HepG2 (cell line): ENCODE measurements at regions not wholly inside any gene's neighbourhood (a gene's known extent, or its start where the extent isn't known, plus 50 kb on each side); places are given as distances from the start of the nearest gene placed in this dataset.
A peak's percentile ranks its signal among the peaks of the same experiment; 100 is the strongest.

ENCODE experiments used
- ATAC-seq: fragments of 200-7000 bp; cut with Tn5 transposase; 3 replicates; pipeline ENCODE4 v1.9.1; 2020; ENCODE audit warnings: mild to moderate bottlenecking, moderate library complexity
- BruUV-seq: library from RNA; stranded (reverse); fragments of 400-500 nt; replicated peaks from 2 replicates; lab custom pipeline; 2021; lab: Mats Ljungman, UMichigan
- CTCF ChIA-PET: fragments of 300-600 bp; formaldehyde crosslinking; extraction: SDS; loops from one replicate; lab custom pipeline; 2021; ENCODE audit warnings: low total read pairs, inconsistent platforms, low intra/inter-chr PET ratio; lab: Yijun Ruan, JAX
- POLR2A ChIA-PET: fragments of 350-600 bp; sonication (Branson Sonifier 250); formaldehyde crosslinking; loops from one replicate; lab custom pipeline; 2020; ENCODE audit warnings: antibody characterized with exemption, inconsistent platforms; lab: Yijun Ruan, JAX
- DNase-seq: peaks from one replicate; pipeline ENCODE4 v3.0.0-alpha.2; 2015; ENCODE audit warnings: low spot score
- FAIRE-seq: peaks from 3 replicates; lab custom pipeline; 2011; peaks lifted over from hg19 to GRCh38; lab: Jason Lieb, UNC
- H2AFZ ChIP-seq: one replicate; pipeline ENCODE4 v1.6.1; 2011; ENCODE audit warnings: low read length, inconsistent platforms
- H3K27ac ChIP-seq: fragments of 300-600 bp; 3 replicates; pipeline ENCODE4 v1.8.0; 2011; ENCODE audit warnings: mixed run types, mild to moderate bottlenecking, mixed read lengths, low read length, inconsistent platforms; ENCODE audit not compliant: insufficient read depth; ENCODE audit errors: extremely low read length
- H3K27me3 ChIP-seq, 2 experiments: fragments of 200-600 bp in 1 of 2; 2 replicates in 1 of 2; 3 replicates in 1 of 2; pipeline versions ENCODE4 v1.6.0 to v1.8.0; 2011; ENCODE audit warnings: low read length in 2 of 2, mild to moderate bottlenecking in 2 of 2, moderate library complexity in 2 of 2, inconsistent platforms in 1 of 2; ENCODE audit not compliant: insufficient read depth in 2 of 2, control insufficient read depth in 1 of 2
- H3K36me3 ChIP-seq, 2 experiments: fragments of 200-600 bp in 1 of 2; replicated peaks in 1 of 2; 2 replicates in 1 of 2; 3 replicates in 1 of 2; pipeline versions ENCODE4 v1.5.1 to v1.8.0; 2011; ENCODE audit warnings: low read length in 2 of 2, inconsistent platforms in 1 of 2; ENCODE audit not compliant: insufficient read depth in 2 of 2, control insufficient read depth in 1 of 2
- H3K4me1 ChIP-seq: 2 replicates; pipeline ENCODE4 v1.5.1; 2012; ENCODE audit warnings: low read length, inconsistent platforms; ENCODE audit not compliant: insufficient read depth
- H3K4me2 ChIP-seq: 2 replicates; pipeline ENCODE4 v1.6.0; 2011; ENCODE audit warnings: low read depth, low read length, inconsistent platforms
- H3K4me3 ChIP-seq, 3 experiments: fragments of 200-600 bp in 1 of 3; sonication (generic), shearing (Covaris generic) in 1 of 3; replicated peaks in 1 of 3; 2 replicates each; pipeline ENCODE4 v1.5.1; 2011 to 2016; ENCODE audit warnings: low read length in 3 of 3, inconsistent platforms in 2 of 3, low read depth in 2 of 3, mild to moderate bottlenecking in 2 of 3, control low read depth in 1 of 3, mixed read lengths in 1 of 3; ENCODE audit not compliant: insufficient read depth in 1 of 3
- H3K79me2 ChIP-seq: one replicate; pipeline ENCODE4 v1.6.1; 2011; ENCODE audit warnings: low read length, inconsistent platforms; ENCODE audit not compliant: insufficient read depth
- H3K9ac ChIP-seq: 2 replicates; pipeline ENCODE4 v1.6.0; 2011; ENCODE audit warnings: mild to moderate bottlenecking, low read depth, low read length, inconsistent platforms; ENCODE audit not compliant: insufficient read depth
- H3K9me3 ChIP-seq: 2 replicates; pipeline ENCODE4 v1.5.1; 2012; ENCODE audit warnings: mild to moderate bottlenecking, low read length
- H4K20me1 ChIP-seq: 2 replicates; pipeline ENCODE4 v1.6.0; 2011; ENCODE audit warnings: inconsistent platforms, mild to moderate bottlenecking, low read length, moderate library complexity; ENCODE audit not compliant: insufficient read depth
- LCORL ChIP-seq, 2 experiments: fragments of 450-650 bp in 1 of 2; sonication (generic) in 1 of 2; formaldehyde crosslinking in 1 of 2; IDR thresholded peaks; 2 replicates each; pipeline versions ENCODE4 v1.5.0 to v1.6.1; 2017 to 2020; ENCODE audit warnings: antibody characterized with exemption in 1 of 2, missing genetic modification reagents in 1 of 2
- MAFF ChIP-seq: IDR thresholded peaks from 2 replicates; pipeline ENCODE4 v1.6.1; 2011; ENCODE audit warnings: low read depth, low read length, improper control_type of control experiment
- SOX13 ChIP-seq, 3 experiments: fragments of 450-650 bp in 1 of 3; sonication (generic) in 1 of 3; formaldehyde crosslinking in 1 of 3; IDR thresholded peaks in 2 of 3; conservative IDR thresholded peaks in 1 of 3; 2 replicates each; pipeline versions ENCODE4 v1.5.0 to v1.6.1; 2016 to 2020; ENCODE audit warnings: antibody characterized with exemption in 1 of 3, mild to moderate bottlenecking in 1 of 3, missing compliant biosample characterization in 1 of 3, missing genetic modification reagents in 1 of 3, moderate library complexity in 1 of 3
- SOX5 ChIP-seq: IDR thresholded peaks from 2 replicates; pipeline ENCODE4 v1.6.1; 2016; ENCODE audit warnings: borderline replicate concordance
- ZNF256 ChIP-seq: sonication (generic); formaldehyde crosslinking; conservative IDR thresholded peaks from 2 replicates; pipeline ENCODE4 v1.4.0; 2020; ENCODE audit warnings: missing genetic modification reagents
- ZNF570 ChIP-seq: sonication (generic); formaldehyde crosslinking; IDR thresholded peaks from 2 replicates; pipeline ENCODE4 v1.4.0; 2020; ENCODE audit warnings: mild to moderate bottlenecking, missing genetic modification reagents, borderline replicate concordance
- ZNF75D ChIP-seq: sonication (generic); formaldehyde crosslinking; IDR thresholded peaks from 2 replicates; pipeline ENCODE4 v1.8.1; 2023; ENCODE audit warnings: missing genetic modification reagents, mild to moderate bottlenecking, borderline replicate concordance
- WGBS: methylation state at CpG from one replicate; pipeline ENCODE4 v1.1.6; 2017; ENCODE audit warnings: low lambda C conversion rate; 5-methylcytosine and 5-hydroxymethylcytosine counted together
- in situ Hi-C: cut with HindIII; loops from 2 replicates; pipeline ENCODE4 v1.10.0; 2017; ENCODE audit warnings: low pct_unique_long_range_greater_than_20kb; ENCODE audit not compliant: extremely low pct_ligation_motif_present
- intact Hi-C: fragments of 100-400 bp; cut with micrococcal nuclease; formaldehyde crosslinking; loops from one replicate; pipeline ENCODE4 v1.10.0; 2022; ENCODE audit not compliant: unreplicated experiment
- TF ChIP-seq, protein P1 (sequence below): sonication (generic); formaldehyde crosslinking; IDR thresholded peaks from 2 replicates; pipeline ENCODE4 v1.5.0; 2020; ENCODE audit warnings: missing genetic modification reagents
- TF ChIP-seq, protein P2 (sequence below): sonication (generic); formaldehyde crosslinking; IDR thresholded peaks from 2 replicates; pipeline ENCODE4 v1.4.0; 2020; ENCODE audit warnings: missing genetic modification reagents

DNA sequence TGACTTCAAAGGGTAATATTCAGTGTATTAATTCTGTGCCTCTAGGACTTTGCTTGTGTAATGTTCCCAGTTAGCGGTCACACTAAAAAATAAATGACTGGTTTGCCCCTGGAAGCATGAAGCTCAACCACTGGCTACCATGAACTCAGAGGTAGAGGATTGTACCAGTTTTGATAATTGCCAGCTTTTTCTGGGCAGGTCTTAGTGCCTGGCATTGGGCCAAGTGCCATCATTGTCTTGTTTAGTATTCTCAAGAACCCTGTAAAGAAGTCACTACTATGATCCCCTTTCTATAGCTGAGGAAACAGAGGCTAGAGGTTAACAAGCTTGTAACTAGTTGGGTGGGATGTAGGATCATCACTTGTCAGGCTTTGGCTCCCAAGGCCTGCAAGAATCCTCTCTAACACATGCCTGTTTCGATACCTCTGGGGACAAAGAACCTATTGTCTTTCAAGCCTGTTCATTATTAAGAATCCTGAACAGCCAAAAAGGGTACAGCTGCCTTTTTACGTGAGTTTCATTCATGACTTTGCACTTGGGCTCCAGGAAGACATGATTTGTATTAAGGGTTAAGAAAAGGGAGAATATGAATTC lies 121.9 kb upstream of the JUN start:
- FAIRE-seq (no peak), DNase-seq (peak; percentile 52), ATAC-seq (no peak)
- WGBS: 36% methylated on average over 3 of the region's 3 CpGs
- ChIA-PET POLR2A (no interaction called here), CTCF (no interaction called here)
- no peaks in the 10 kb centered on the region for H4K20me1 ChIP-seq
- in situ Hi-C loops (no loop called here), intact Hi-C loops (loop anchor here (10.0 kb wide), 1 partner anchor 149 kb away; no protein-coding TSS in a partner anchor)
- H3K4me1 ChIP-seq: peaks cover 59% of the 10 kb centered on the region
- H3K36me3 ChIP-seq: no peaks in the 10 kb centered on the region
- H3K9me3 ChIP-seq: no peaks in the 10 kb centered on the region
- H2AFZ ChIP-seq: no peak overlapping the region
- TF ChIP-seq SOX5 (CRISPR knock-in tag) (peak; percentile 31; the same call in 1 of the 2 replicates), ZNF570 (CRISPR knock-in tag) (no peak), LCORL (IDR thresholded peaks at IDR 0.05) (peak; percentile 56; the same call in 1 of the 2 replicates), LCORL (CRISPR knock-in tag; IDR thresholded peaks at IDR 0.05) (no peak), ZNF75D (CRISPR knock-in tag) (no peak), ZNF256 (CRISPR knock-in tag) (no peak), SOX13 (IDR thresholded peaks at IDR 0.05) (no peak), SOX13 (CRISPR knock-in tag; conservative IDR thresholded peaks at IDR 0.05 in 1 of 2, IDR thresholded peaks at IDR 0.05 in 1 of 2) (peak in 1 of 2 experiments; percentile 28; a peak in 1 of 4 replicates), MAFF (no peak)
- TF ChIP-seq, protein P1, sequence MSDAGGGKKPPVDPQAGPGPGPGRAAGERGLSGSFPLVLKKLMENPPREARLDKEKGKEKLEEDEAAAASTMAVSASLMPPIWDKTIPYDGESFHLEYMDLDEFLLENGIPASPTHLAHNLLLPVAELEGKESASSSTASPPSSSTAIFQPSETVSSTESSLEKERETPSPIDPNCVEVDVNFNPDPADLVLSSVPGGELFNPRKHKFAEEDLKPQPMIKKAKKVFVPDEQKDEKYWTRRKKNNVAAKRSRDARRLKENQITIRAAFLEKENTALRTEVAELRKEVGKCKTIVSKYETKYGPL (CRISPR knock-in tag): no peak
- TF ChIP-seq, protein P2, sequence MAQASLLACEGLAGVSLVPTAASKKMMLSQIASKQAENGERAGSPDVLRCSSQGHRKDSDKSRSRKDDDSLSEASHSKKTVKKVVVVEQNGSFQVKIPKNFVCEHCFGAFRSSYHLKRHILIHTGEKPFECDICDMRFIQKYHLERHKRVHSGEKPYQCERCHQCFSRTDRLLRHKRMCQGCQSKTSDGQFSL (CRISPR knock-in tag): no peak
- no TSS peak for BruUV-seq
- H3K79me2 ChIP-seq: no peaks in the 10 kb centered on the region
- H3K4me2 ChIP-seq: no peak overlapping the region
- no peak overlapping the region for H3K4me3 ChIP-seq
- H3K27me3 ChIP-seq: no peaks in the 10 kb centered on the region
- H3K9ac ChIP-seq: no peak overlapping the region
- H3K27ac ChIP-seq: no peak overlapping the region
